HG03354 (cell line): ENCODE measurements at regions not wholly inside any gene's neighbourhood (a gene's known extent, or its start where the extent isn't known, plus 50 kb on each side); places are given as distances from the start of the nearest gene placed in this dataset.
A peak's percentile ranks its signal among the peaks of the same experiment; 100 is the strongest.
"Not testable (repeated sequence)": the region's sequence is repeated elsewhere in the genome, so short reads cannot be mapped to it uniquely, and the experiment has no call there.

Experiments
- ATAC-seq: cut with Tn5 transposase; IDR thresholded peaks from one replicate; pipeline ENCODE4 v1.9.1; 2021; ENCODE audit warnings: mild to moderate bottlenecking; ENCODE audit not compliant: unreplicated experiment, poor library complexity, severe bottlenecking

DNA sequence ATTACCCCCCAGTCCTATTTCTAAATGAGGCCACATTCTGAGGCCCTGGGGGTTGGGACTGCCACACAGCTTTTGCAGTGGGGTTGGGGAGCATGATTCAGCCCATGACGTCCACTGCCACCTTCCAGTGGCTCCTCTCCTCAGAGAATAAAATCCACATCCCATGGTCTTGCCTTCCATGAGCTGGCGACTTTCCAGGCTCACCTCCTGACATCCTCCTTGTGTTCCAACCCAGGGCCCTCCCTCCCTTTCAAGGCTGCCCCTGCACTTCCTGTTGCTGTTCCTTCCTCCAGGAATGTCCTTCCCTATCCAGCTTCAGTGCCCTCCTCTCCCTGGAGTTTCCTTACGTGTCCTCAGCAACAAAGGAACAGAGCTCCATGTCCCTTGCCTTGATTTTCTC lies 187.3 kb upstream of the ID2 start:
- no peak for ATAC-seq

- ATAC-seq, result no peak
Measured at GRCh38 chr2:8495189-8495989, 186.5 kb upstream of the ID2 start.

- ATAC-seq, result no peak
Measured at GRCh38 chr2:8496079-8496478, 185.8 kb upstream of the ID2 start.

GRCh38 chr2:8496617-8497016 lies 185.2 kb upstream of the ID2 start:
- ATAC-seq, result no peak

GRCh38 chr2:8498994-8499393 lies 182.9 kb upstream of the ID2 start:
- no peak for ATAC-seq

- no peak for ATAC-seq
Measured at GRCh38 chr2:8500124-8501054, 181.5 kb upstream of the ID2 start.

- no peak for ATAC-seq
Measured at GRCh38 chr2:8501061-8501720, 180.7 kb upstream of the ID2 start.

DNA sequence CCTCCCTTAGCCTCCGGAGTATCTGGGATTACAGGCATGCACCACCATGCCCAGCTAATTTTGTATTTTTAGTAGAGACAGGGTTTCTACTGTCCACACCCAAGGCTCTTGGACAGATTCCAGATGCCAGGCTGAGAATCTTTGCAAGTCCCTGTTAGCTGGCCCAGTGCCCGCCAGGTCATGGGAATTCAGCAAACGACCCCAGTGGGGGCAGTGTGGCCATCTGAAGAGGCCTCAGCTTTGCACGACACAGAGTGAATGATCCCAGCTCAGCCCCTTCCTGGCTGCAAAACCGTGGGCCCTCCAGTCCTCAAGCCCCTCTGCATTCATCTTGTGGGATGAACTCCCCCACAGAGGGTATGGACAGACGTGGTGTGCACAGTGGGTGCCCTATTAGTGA lies 179.5 kb upstream of the ID2 start:
- ATAC-seq, result no peak

- no peak for ATAC-seq
Measured at GRCh38 chr2:8505311-8505920, 176.4 kb upstream of the ID2 start.

GRCh38 chr2:8506746-8507145 lies 175.1 kb upstream of the ID2 start:
- ATAC-seq, result no peak

GRCh38 chr2:8508766-8509165 lies 173.1 kb upstream of the ID2 start:
- no peak for ATAC-seq

- no peak for ATAC-seq
Measured at GRCh38 chr2:8509621-8510020, 172.2 kb upstream of the ID2 start.

DNA sequence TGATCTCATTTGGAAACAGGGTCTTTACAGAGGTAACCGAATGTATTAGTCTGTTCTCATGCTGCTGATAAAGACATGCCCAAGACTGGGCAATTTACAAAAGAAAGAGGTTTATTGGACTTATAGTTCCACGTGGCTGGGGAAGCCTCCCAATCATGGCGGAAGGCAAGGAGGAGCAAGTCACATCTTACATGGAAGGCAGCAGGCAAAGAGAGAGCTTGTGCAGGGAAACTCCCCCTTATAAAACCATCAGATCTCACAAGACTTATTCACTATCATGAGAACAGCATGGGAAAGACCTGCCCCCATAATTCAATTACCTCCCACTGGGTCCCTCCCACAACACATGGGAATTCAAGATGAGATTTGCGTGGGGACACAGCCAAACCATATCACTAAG lies 171.8 kb upstream of the ID2 start:
- not testable (repeated sequence) for ATAC-seq

DNA sequence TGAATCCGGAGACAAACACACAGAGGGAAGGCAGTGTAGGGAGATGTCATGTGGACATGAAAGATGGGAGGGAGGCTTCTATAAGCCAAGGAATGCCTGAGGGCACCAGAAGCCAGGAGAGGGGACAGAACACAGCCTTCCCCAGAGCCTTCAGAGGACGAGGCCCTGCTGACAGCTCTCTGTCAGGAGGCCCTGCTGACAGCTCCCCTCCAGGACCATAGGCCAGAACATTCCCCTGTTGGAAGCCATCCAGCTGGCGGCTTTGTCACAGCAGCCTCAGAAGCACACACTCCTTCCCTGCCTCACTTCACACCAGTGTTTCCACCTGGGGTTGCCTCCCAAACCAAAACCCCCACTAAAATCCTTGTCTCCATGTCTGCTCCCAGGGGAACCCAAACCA lies 171.3 kb upstream of the ID2 start:
- no peak for ATAC-seq

GRCh38 chr2:8511868-8512612 lies 169.8 kb upstream of the ID2 start:
- ATAC-seq, result no peak

DNA sequence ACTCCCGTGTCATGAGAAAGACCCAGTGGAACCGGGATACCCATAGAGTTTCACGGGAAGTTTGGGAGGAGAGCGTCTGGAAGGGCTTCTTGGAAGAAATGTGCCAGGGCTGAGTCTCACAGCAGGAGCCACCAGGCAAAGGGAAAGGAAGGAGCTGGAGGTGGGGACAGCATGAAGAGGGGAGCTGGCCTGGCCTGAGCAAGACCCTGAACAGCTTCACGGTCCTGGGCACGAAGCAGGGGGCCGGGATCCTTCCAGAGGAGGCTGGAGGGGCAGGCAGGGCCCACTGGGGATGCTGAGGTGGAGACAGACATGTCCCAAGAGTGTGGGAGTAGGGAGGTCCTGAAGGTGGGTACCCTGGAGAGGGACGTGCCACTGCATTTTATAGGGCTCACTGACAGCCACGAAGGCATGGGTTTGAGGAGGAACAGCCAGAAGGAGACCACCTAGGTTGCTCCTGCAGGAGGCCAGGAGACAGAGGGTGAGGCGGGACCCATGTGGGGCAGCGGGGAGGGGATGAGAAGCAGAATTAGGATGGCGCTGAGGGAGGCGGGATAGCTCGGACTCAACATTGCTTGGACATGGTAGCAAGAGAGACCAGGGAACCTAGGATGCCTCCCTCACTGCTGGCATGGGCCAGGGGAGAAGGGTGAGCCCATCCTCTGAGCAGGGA lies 168.1 kb upstream of the ID2 start:
- no peak for ATAC-seq

DNA sequence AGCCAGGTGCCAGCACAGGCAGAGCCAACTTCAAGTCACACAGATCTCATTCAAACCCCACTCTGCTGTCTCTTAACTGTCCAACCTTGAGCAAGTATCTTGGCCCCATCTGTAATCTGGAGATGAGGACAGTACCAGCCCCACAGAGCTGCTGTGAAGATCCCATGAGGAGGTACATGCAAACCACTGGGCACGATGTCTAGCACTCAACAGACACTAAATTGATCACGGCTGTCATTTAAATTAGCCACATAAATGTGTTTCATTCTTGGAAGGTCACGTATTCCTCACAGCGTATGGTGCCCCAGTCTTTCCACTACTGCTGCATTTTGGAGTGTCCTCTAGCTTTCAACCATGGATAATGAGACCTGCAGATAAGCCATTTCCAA lies 167.6 kb upstream of the ID2 start:
- no peak for ATAC-seq

- ATAC-seq, result peak; percentile 74
Measured at GRCh38 chr2:8514796-8515758, 166.8 kb upstream of the ID2 start.
